ENCODE measurements at regions not wholly inside any gene's neighbourhood (a gene's known extent, or its start where the extent isn't known, plus 50 kb on each side); places are given as distances from the start of the nearest gene placed in this dataset.

DNA sequence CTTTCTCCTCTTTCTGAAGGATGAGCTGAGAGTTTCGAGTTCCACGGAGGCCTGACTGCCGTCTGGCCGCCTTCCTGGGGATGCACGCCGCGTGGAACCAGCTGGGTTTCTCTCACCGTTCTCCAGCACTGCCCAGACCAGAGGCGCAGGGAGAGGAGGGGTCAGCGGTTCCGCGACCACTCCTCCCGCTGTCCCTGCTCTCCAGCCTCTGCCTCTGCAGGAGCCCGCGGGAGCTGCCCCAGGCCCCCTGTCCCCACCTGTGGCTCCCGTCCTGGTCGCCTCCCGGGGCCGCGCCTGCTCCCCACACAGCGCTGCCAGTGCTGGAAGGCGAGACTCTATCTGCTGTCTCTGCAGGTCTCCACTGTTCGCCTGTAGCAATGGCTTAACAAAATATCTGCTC lies 106.8 kb upstream of the AFDN start:
- H3K4me3 ChIP-seq (ENCODE audit: low read length): no peak overlapping the region
- DNase-seq (ENCODE audit: low read depth, low spot score): no peak

- DNase-seq (ENCODE audit: low read depth, low spot score): no peak
Observed at GRCh38 chr6:167720456-167721285, 106.0 kb upstream of the AFDN start.

GRCh38 chr6:167721291-167721690 lies 105.4 kb upstream of the AFDN start:
- H3K4me3 ChIP-seq (ENCODE audit: low read length): no peak overlapping the region
- DNase-seq (ENCODE audit: low read depth, low spot score): no peak

More at GRCh38 chr6:167720456-167721285, 106.0 kb upstream of the AFDN start:
- H3K4me3 ChIP-seq (ENCODE audit: low read length): no peak overlapping the region

- no peak for DNase-seq (ENCODE audit: low read depth, low spot score)
- H3K4me3 ChIP-seq (ENCODE audit: low read length): no peak overlapping the region
Observed at GRCh38 chr6:167722634-167723309, 103.9 kb upstream of the AFDN start.

GRCh38 chr6:167726043-167726621 lies 100.6 kb upstream of the AFDN start:
- no peak overlapping the region for H3K4me3 ChIP-seq (ENCODE audit: low read length)
- no peak for DNase-seq (ENCODE audit: low read depth, low spot score)

DNA sequence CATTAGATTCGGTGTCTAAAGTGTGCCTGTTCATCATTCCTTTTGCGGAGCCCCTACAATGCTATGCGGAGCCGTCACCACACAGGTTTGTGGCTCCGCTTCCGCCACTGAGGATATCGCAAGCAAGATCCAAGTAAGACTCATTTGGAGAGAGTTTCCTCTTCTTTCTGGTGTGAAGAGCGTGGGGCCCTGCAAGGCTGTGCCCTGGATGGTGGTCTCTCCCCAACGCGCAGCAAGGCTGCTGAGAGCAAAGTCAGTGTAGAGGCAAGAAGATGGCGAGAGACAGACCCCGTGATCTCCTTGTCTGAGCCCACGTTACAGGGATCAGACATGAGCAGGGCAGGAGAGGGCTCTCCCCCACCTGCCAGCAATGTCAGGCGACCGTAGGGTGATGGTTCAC lies 96.3 kb upstream of the AFDN start:
- H3K4me3 ChIP-seq (ENCODE audit: low read length): no peak overlapping the region
- no peak for DNase-seq (ENCODE audit: low read depth, low spot score)

- H3K4me3 ChIP-seq (ENCODE audit: low read length): no peak overlapping the region
- no peak for DNase-seq (ENCODE audit: low read depth, low spot score)
Observed at GRCh38 chr6:167731216-167731615, 95.5 kb upstream of the AFDN start.

DNA sequence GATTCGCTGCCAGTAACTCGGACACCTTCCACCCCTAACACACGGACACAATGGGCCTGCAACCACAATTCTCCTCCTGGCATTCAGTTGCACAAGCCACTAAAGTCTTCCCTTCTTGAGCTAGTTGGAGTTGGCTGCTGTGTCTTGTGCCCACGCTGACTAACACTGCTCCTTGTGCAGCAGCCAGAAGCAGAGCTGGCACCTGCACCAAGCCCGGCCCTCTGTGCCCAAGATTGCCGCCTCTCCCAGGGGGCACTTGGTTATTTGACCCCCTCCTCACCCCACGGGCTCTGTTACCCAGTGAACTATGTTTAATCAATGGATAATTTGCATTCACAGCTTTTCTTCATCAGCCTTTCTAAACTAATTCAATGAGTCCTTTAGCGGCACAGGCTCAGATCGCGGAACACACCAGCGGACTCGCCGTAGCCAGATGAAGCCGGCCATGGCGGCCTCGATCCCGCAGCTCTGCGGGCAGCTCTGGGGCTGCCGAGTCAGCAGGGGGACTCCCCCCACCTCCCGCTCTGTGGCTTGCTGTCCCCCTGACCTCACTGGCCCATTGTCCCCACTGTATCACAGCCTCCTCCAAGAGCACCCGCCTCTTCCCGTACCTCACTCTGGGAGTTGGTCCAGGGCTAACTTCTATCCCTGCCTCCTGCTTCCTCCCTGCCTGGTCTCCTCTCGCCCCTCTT lies 94.8 kb upstream of the AFDN start:
- no peak for DNase-seq (ENCODE audit: low read depth, low spot score)
- H3K4me3 ChIP-seq (ENCODE audit: low read length): no peak overlapping the region

- DNase-seq (ENCODE audit: low read depth, low spot score): no peak
- no peak overlapping the region for H3K4me3 ChIP-seq (ENCODE audit: low read length)
Observed at GRCh38 chr6:167733740-167734661, 92.7 kb upstream of the AFDN start.

- no peak overlapping the region for H3K4me3 ChIP-seq (ENCODE audit: low read length)
- DNase-seq (ENCODE audit: low read depth, low spot score): no peak
Observed at GRCh38 chr6:167734662-167735083, 92.0 kb upstream of the AFDN start.

- no peak overlapping the region for H3K4me3 ChIP-seq (ENCODE audit: low read length)
- DNase-seq (ENCODE audit: low read depth, low spot score): no peak
Observed at GRCh38 chr6:167735084-167735950, 91.4 kb upstream of the AFDN start.

DNA sequence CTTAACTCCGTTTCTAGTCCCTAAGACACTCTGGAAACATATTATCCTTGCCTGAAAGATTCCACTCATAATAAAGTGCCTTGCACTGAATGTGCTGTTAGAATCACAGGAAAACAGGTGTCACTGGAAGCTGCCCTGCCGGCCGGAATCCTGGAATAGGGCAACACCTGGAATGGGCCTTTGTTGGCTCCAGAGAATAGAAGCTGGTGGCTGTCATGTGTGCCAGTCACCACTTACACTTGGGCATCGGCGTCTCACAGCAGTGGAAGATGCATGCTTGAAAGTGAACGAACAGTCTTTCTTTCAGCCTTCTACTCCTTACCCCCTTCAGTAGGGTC lies 90.8 kb upstream of the AFDN start:
- H3K4me3 ChIP-seq (ENCODE audit: low read length): no peak overlapping the region
- DNase-seq (ENCODE audit: low read depth, low spot score): no peak

GRCh38 chr6:167736486-167737204 lies 90.1 kb upstream of the AFDN start:
- no peak for DNase-seq (ENCODE audit: low read depth, low spot score)
- no peak overlapping the region for H3K4me3 ChIP-seq (ENCODE audit: low read length)

GRCh38 chr6:167737205-167737830 lies 89.4 kb upstream of the AFDN start:
- DNase-seq (ENCODE audit: low read depth, low spot score): no peak
- H3K4me3 ChIP-seq (ENCODE audit: low read length): no peak overlapping the region

GRCh38 chr6:167738386-167738785 lies 88.3 kb upstream of the AFDN start:
- DNase-seq (ENCODE audit: low read depth, low spot score): no peak

GRCh38 chr6:167739721-167740475 lies 86.8 kb upstream of the AFDN start:
- no peak overlapping the region for H3K4me3 ChIP-seq (ENCODE audit: low read length)
- no peak for DNase-seq (ENCODE audit: low read depth, low spot score)

More at GRCh38 chr6:167738386-167738785, 88.3 kb upstream of the AFDN start:
- H3K4me3 ChIP-seq (ENCODE audit: low read length): no peak overlapping the region

Measured in Jurkat, Clone E6-1 (cell line).